Common myeloid progenitor, CD34-positive (primary cell): ENCODE measurements at regions not wholly inside any gene's neighbourhood (a gene's known extent, or its start where the extent isn't known, plus 50 kb on each side); places are given as distances from the start of the nearest gene placed in this dataset.

Experiments
- CTCF ChIA-PET: fragments of 350-600 bp; sonication (Branson Sonifier 250); formaldehyde crosslinking; loops from one replicate; lab custom pipeline; 2021; ENCODE audit warnings: antibody characterized with exemption; lab: Charles Lee
- POLR2A ChIA-PET: fragments of 350-600 bp; sonication (Branson Sonifier 250); formaldehyde crosslinking; loops from one replicate; lab custom pipeline; 2021; ENCODE audit warnings: antibody characterized with exemption; lab: Charles Lee
- DNase-seq, 3 donors: peaks; one replicate each; pipeline versions ENCODE4 v3.0.0 to v3.0.0-alpha.2; 2013
- H3K27ac ChIP-seq, 2 experiments: 1 replicate in 1 of 2; 2 replicates in 1 of 2; pipeline ENCODE4 v1.7.0; 2013; ENCODE audit warnings: inconsistent platforms in 2 of 2, low read length in 2 of 2, mild to moderate bottlenecking in 2 of 2, low read depth in 1 of 2, moderate library complexity in 1 of 2; ENCODE audit not compliant: severe bottlenecking in 2 of 2, insufficient read depth in 1 of 2, poor library complexity in 1 of 2
- H3K27me3 ChIP-seq, 5 experiments: replicated peaks in 2 of 5; 1 replicate in 3 of 5; 2 replicates in 2 of 5; pipeline versions ENCODE4 v1.6.1 to v1.7.0; 2013; ENCODE audit warnings: low read length in 4 of 5, mild to moderate bottlenecking in 2 of 5, moderate library complexity in 2 of 5, inconsistent platforms in 1 of 5; ENCODE audit not compliant: insufficient read depth in 5 of 5, control insufficient read depth in 4 of 5
- H3K36me3 ChIP-seq, 4 experiments: 1 replicate in 2 of 4; 2 replicates in 2 of 4; pipeline versions ENCODE4 v1.6.1 to v1.7.0; 2013; ENCODE audit warnings: low read length in 3 of 4, control low read depth in 1 of 4, mild to moderate bottlenecking in 1 of 4; ENCODE audit not compliant: control insufficient read depth in 4 of 4, insufficient read depth in 4 of 4
- H3K4me1 ChIP-seq, 4 experiments: 1 replicate in 3 of 4; 2 replicates in 1 of 4; pipeline versions ENCODE4 v1.6.1 to v1.7.1; 2013; ENCODE audit warnings: low read length in 3 of 4, mild to moderate bottlenecking in 3 of 4, control low read depth in 1 of 4, inconsistent platforms in 1 of 4, moderate library complexity in 1 of 4; ENCODE audit not compliant: control insufficient read depth in 4 of 4, insufficient read depth in 4 of 4; ENCODE audit errors: control extremely low read depth in 1 of 4
- H3K4me3 ChIP-seq, 7 experiments: 1 replicate in 4 of 7; 2 replicates in 3 of 7; pipeline versions ENCODE4 v1.5.1 to v1.7.0; 2013; ENCODE audit warnings: mild to moderate bottlenecking in 7 of 7, low read length in 6 of 7, moderate library complexity in 6 of 7, inconsistent platforms in 2 of 7, low read depth in 2 of 7, control low read depth in 1 of 7; ENCODE audit not compliant: insufficient read depth in 4 of 7, control insufficient read depth in 1 of 7; ENCODE audit errors: extremely low read depth in 1 of 7
- H3K9me3 ChIP-seq, 5 experiments: 1 replicate in 4 of 5; 2 replicates in 1 of 5; pipeline versions ENCODE4 v1.6.1 to v1.7.1; 2013; ENCODE audit warnings: low read length in 4 of 5, mild to moderate bottlenecking in 2 of 5, inconsistent platforms in 1 of 5, low read depth in 1 of 5, moderate library complexity in 1 of 5; ENCODE audit not compliant: control insufficient read depth in 4 of 5, insufficient read depth in 2 of 5; ENCODE audit errors: control extremely low read depth in 1 of 5
- WGBS: methylation state at CpG from one replicate; pipeline ENCODE4 v1.1.5; 2013; ENCODE audit not compliant: insufficient coverage; 5-methylcytosine and 5-hydroxymethylcytosine counted together

DNA sequence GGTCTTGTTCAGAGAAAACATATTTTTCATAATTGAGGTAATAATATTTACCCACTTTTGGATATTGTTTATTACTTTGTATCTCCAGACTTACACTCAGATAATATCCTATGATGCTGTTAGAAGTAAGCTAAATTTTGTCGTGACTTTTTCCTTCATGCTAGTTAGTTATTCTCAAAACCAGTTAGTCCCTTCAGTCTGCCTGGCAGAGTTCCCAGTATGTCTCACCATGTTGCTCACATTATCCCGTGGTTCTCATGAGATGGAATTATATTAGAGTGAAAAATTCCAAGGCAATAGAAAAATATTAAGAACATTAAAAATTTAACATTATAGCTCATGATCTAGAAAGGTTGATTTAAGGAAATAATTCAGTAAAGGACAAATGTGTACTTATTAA, 81.5 kb upstream of the SMIM30 start:
- Histone ChIP-seq H3K36me3 (no peaks in the 10 kb centered on the region), H3K4me1 (no peaks in the 10 kb centered on the region), H3K27ac (no peak overlapping the region), H3K27me3 (no peaks in the 10 kb centered on the region), H3K9me3 (no peaks in the 10 kb centered on the region), H3K4me3 (no peak overlapping the region)
- DNase-seq, result no peak
- WGBS, result no CpG with 5 or more reads among the region's 2 CpGs
- ChIA-PET POLR2A (no interaction called here), CTCF (interaction anchor here (0.7 kb wide), 1 partner anchor 12 kb away, joined by 3 read pairs; no protein-coding TSS in a partner anchor)

DNA sequence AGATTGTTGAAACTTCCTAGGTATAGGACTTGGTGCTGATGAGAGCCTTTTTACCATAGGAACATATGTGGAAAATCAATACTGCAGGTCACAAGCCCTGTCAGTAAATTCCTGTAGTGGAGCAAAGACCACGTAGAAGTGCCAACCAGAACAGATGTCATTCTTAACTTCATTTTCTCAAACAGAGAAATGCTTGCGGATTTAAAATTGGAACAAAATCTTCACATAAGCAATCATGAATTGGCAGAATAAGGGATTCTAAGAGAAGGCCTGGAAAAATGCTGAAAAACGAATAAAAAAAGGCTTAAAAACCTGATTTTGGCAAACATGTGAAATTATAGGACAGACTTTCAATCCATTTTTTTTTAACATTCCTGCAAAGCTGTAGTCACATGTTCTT, 80.8 kb upstream of the SMIM30 start:
- POLR2A ChIA-PET, result no interaction called here
- no peak for DNase-seq
- Histone ChIP-seq H3K36me3 (no peaks in the 10 kb centered on the region), H3K4me3 (no peak overlapping the region), H3K4me1 (no peaks in the 10 kb centered on the region), H3K27ac (no peak overlapping the region), H3K9me3 (no peaks in the 10 kb centered on the region), H3K27me3 (no peaks in the 10 kb centered on the region)
- 80% methylated on average over 1 of the region's 3 CpGs for WGBS
- CTCF ChIA-PET, result no interaction called here

- DNase-seq, result no peak
- ChIA-PET CTCF (no interaction called here), POLR2A (no interaction called here)
- Histone ChIP-seq H3K9me3 (no peaks in the 10 kb centered on the region), H3K4me1 (no peaks in the 10 kb centered on the region), H3K36me3 (no peaks in the 10 kb centered on the region), H3K27ac (no peak overlapping the region), H3K27me3 (no peaks in the 10 kb centered on the region), H3K4me3 (no peak overlapping the region)
- 33% methylated on average over 1 of the region's 2 CpGs for WGBS
Observed at GRCh38 chr7:113198226-113198625, 79.9 kb upstream of the SMIM30 start.

GRCh38 chr7:113197274-113197673, 78.9 kb upstream of the SMIM30 start:
- no peak for DNase-seq
- no CpG with 5 or more reads among the region's 1 CpG for WGBS
- H3K4me3 ChIP-seq, result no peak overlapping the region
- H3K27ac ChIP-seq, result no peak overlapping the region
- CTCF ChIA-PET, result no interaction called here
- no peaks in the 10 kb centered on the region for H3K4me1 ChIP-seq
- no peaks in the 10 kb centered on the region for H3K27me3 ChIP-seq
- no peaks in the 10 kb centered on the region for H3K9me3 ChIP-seq
- no peaks in the 10 kb centered on the region for H3K36me3 ChIP-seq
- POLR2A ChIA-PET, result no interaction called here

DNA sequence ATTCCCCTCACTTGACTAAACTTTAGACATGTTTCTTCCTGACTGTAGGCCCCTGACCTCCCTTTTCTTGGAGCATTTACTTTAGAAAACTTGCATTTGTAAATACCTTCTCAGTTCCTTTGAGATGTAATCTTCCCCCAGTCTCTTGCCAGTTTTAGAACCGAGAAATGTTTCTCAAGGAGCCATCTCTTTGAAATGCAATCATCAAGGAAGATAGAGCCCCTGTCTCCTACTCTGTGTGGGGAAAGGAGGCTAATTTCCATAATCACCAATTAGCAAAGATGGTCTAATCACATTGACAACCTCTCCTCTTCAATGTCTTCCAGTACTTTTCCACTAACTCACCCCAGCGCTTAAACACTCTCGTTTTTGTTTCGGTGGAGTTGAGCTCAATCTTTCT, 70.0 kb upstream of the SMIM30 start:
- Histone ChIP-seq H3K9me3 (no peaks in the 10 kb centered on the region), H3K4me1 (no peaks in the 10 kb centered on the region), H3K27me3 (no peaks in the 10 kb centered on the region), H3K36me3 (no peaks in the 10 kb centered on the region), H3K4me3 (no peak overlapping the region), H3K27ac (no peak overlapping the region)
- CTCF ChIA-PET, result interaction anchor here (1.3 kb wide), 1 partner anchor 12 kb away, joined by 3 read pairs; no protein-coding TSS in a partner anchor
- WGBS, result 33% methylated on average over 3 of the region's 4 CpGs
- POLR2A ChIA-PET, result no interaction called here
- no peak for DNase-seq

- H3K27ac ChIP-seq, result no peak overlapping the region
- H3K4me3 ChIP-seq, result no peak overlapping the region
- H3K27me3 ChIP-seq, result no peaks in the 10 kb centered on the region
- POLR2A ChIA-PET, result no interaction called here
- no CpG with 5 or more reads among the region's 2 CpGs for WGBS
- no peaks in the 10 kb centered on the region for H3K4me1 ChIP-seq
- CTCF ChIA-PET, result no interaction called here
- no peaks in the 10 kb centered on the region for H3K36me3 ChIP-seq
- peaks cover 0 to 1% (median 0%) of the 10 kb centered on the region in 5 experiments for H3K9me3 ChIP-seq
- no peak for DNase-seq
Observed at GRCh38 chr7:113179313-113179712, 61.0 kb upstream of the SMIM30 start.

DNA sequence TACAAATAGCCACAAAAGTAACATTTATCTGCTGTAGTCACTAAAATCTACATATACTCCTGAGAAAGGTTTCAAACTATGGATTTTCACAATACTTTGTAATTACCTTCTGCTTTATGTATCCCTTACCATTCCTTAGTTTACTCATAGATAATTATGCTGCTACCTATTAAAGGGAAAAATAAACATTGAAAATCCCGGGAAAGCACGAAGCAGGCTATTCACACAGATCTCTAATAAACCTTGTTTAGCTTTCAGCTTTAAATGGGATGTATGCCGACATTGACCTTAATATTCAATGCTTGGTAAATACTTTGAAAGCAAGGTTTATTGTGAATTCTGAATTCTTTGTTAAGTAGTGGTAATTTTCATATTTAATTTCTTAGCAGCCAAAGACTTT, 58.5 kb upstream of the SMIM30 start:
- WGBS, result no CpG with 5 or more reads among the region's 3 CpGs
- no peak overlapping the region for H3K27ac ChIP-seq
- no peaks in the 10 kb centered on the region for H3K4me1 ChIP-seq
- no peaks in the 10 kb centered on the region for H3K36me3 ChIP-seq
- no peak overlapping the region for H3K4me3 ChIP-seq
- ChIA-PET CTCF (no interaction called here), POLR2A (no interaction called here)
- H3K27me3 ChIP-seq, result no peaks in the 10 kb centered on the region
- peaks cover 0 to 2% (median 0%) of the 10 kb centered on the region in 5 experiments for H3K9me3 ChIP-seq
- no peak for DNase-seq
